Fibroblast of lung (primary cell): ENCODE measurements at regions not wholly inside any gene's neighbourhood (a gene's known extent, or its start where the extent isn't known, plus 50 kb on each side); places are given as distances from the start of the nearest gene placed in this dataset.

Source experiments
- DNase-seq, 2 donors: peaks; one replicate each; pipeline versions ENCODE4 v3.0.0 to v3.0.0-alpha.2; 2010; ENCODE audit warnings: low read depth in 2 of 2
- H2AFZ ChIP-seq: 2 replicates; pipeline ENCODE4 v1.5.1; 2012; ENCODE audit warnings: low read length, control low read depth, inconsistent platforms
- H3K27ac ChIP-seq: 2 replicates; pipeline ENCODE4 v1.5.1; 2011; ENCODE audit warnings: low read length, control low read depth; ENCODE audit not compliant: insufficient read depth
- H3K27me3 ChIP-seq: 2 replicates; pipeline ENCODE4 v1.5.1; 2011; ENCODE audit warnings: mild to moderate bottlenecking, low read length; ENCODE audit not compliant: control insufficient read depth, insufficient read depth
- H3K36me3 ChIP-seq: 2 replicates; pipeline ENCODE4 v1.5.1; 2011; ENCODE audit warnings: low read length; ENCODE audit not compliant: control insufficient read depth, insufficient read depth
- H3K4me1 ChIP-seq: 2 replicates; pipeline ENCODE4 v1.5.1; 2011; ENCODE audit warnings: low read length; ENCODE audit not compliant: control insufficient read depth, insufficient read depth; ENCODE audit errors: extremely low read depth
- H3K4me2 ChIP-seq: 2 replicates; pipeline ENCODE4 v1.5.1; 2011; ENCODE audit warnings: low read length, control low read depth; ENCODE audit not compliant: insufficient read depth; ENCODE audit errors: extremely low read depth
- H3K4me3 ChIP-seq, 4 experiments: fragments of 200-600 bp in 1 of 4; sonication (generic) in 1 of 4; replicated peaks in 1 of 4; 2 replicates each; pipeline ENCODE4 v1.5.1; 2011 to 2016; ENCODE audit warnings: low read length in 4 of 4, low read depth in 3 of 4, mild to moderate bottlenecking in 3 of 4, control low read depth in 2 of 4, inconsistent platforms in 1 of 4, mixed read lengths in 1 of 4; ENCODE audit not compliant: insufficient read depth in 1 of 4; ENCODE audit errors: control extremely low read depth in 1 of 4
- H3K79me2 ChIP-seq: 2 replicates; pipeline ENCODE4 v1.5.1; 2012; ENCODE audit warnings: mild to moderate bottlenecking, low read length, inconsistent platforms; ENCODE audit not compliant: control insufficient read depth, insufficient read depth
- H3K9ac ChIP-seq: 2 replicates; pipeline ENCODE4 v1.5.1; 2011; ENCODE audit warnings: mild to moderate bottlenecking, low read length, control low read depth; ENCODE audit not compliant: insufficient read depth
- H3K9me3 ChIP-seq: 2 replicates; pipeline ENCODE4 v1.5.1; 2012; ENCODE audit warnings: low read depth, low read length; ENCODE audit not compliant: control insufficient read depth, insufficient read depth
- H4K20me1 ChIP-seq: 2 replicates; pipeline ENCODE4 v1.5.1; 2011; ENCODE audit warnings: low read length; ENCODE audit not compliant: control insufficient read depth, insufficient read depth; ENCODE audit errors: extremely low read depth
- EZH2 ChIP-seq: IDR thresholded peaks from 2 replicates; pipeline ENCODE4 v1.5.1; 2012; ENCODE audit warnings: low read length, control low read depth, mild to moderate bottlenecking; ENCODE audit errors: missing control alignments
- TF ChIP-seq, protein P1 (sequence below), 2 donors: IDR thresholded peaks in 1 of 2; conservative IDR thresholded peaks in 1 of 2; 1 replicate in 1 of 2; 2 replicates in 1 of 2; pipeline ENCODE4 v1.5.1; 2011 to 2012; ENCODE audit warnings: low read length in 2 of 2, control low read depth in 1 of 2, inconsistent platforms in 1 of 2, low read depth in 1 of 2, mild to moderate bottlenecking in 1 of 2

DNA sequence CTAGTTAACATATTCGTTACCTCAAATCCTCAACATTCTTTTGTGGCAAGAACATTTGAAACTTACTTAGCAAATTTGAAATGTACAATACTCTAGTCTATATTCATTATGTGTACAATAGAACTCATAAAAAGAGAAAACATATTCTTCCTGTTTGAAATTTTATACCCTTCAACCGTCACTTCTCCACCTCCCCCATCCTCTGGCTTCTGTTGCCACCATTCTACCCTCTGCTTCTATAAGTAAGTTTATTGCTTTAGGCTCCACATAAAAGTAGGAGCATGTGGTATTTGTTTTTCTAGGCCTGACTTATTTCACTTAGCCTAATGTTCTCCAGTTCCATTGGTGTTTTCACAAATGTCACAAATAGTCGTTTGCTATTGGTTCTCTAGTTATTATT, 205.3 kb downstream of the TENT5A start:
- Histone ChIP-seq H3K4me2 (no peak overlapping the region), H2AFZ (no peak overlapping the region), H3K27ac (no peak overlapping the region), H4K20me1 (no peaks in the 10 kb centered on the region), H3K4me3 (no peak overlapping the region), H3K36me3 (no peaks in the 10 kb centered on the region), H3K9me3 (no peaks in the 10 kb centered on the region), H3K4me1 (no peaks in the 10 kb centered on the region), H3K9ac (no peak overlapping the region), H3K27me3 (no peaks in the 10 kb centered on the region), H3K79me2 (no peaks in the 10 kb centered on the region)
- DNase-seq = no peak
- TF ChIP-seq, protein P1, sequence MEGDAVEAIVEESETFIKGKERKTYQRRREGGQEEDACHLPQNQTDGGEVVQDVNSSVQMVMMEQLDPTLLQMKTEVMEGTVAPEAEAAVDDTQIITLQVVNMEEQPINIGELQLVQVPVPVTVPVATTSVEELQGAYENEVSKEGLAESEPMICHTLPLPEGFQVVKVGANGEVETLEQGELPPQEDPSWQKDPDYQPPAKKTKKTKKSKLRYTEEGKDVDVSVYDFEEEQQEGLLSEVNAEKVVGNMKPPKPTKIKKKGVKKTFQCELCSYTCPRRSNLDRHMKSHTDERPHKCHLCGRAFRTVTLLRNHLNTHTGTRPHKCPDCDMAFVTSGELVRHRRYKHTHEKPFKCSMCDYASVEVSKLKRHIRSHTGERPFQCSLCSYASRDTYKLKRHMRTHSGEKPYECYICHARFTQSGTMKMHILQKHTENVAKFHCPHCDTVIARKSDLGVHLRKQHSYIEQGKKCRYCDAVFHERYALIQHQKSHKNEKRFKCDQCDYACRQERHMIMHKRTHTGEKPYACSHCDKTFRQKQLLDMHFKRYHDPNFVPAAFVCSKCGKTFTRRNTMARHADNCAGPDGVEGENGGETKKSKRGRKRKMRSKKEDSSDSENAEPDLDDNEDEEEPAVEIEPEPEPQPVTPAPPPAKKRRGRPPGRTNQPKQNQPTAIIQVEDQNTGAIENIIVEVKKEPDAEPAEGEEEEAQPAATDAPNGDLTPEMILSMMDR (conservative IDR thresholded peaks at IDR 0.05 in 1 of 2, IDR thresholded peaks at IDR 0.05 in 1 of 2; ENCODE audit: low read depth in 1 of 2, low read length in 2 of 2) = no peak
- no peak for TF ChIP-seq EZH2

DNA sequence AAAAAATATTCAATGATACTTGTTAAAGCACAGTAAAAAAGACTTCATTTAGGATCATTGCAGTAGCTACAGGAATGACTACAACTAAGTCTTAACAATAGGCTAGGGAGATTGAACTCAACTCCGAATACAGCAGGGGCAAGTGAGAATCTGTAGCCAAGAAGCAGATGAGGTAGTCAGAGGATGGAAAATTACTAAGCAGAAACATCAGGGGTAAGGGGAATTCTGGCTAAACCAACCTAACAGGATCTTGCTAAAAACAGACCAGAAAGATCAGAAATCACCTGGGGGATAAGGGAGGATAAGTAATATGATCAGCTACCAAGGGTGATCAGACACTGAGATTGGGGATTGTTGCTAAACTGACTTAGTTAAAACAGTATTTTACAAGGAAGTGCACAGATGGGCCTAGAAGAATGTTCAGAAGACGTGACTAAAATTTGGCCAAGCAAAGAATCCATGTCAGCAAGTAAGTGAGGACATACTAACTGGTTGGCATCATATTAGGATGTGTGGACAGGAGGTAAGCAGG, 217.5 kb downstream of the TENT5A start:
- no peak overlapping the region for H3K27ac ChIP-seq
- no peak for TF ChIP-seq EZH2
- H3K4me2 ChIP-seq = no peak overlapping the region
- H3K9ac ChIP-seq = no peak overlapping the region
- no peak overlapping the region for H2AFZ ChIP-seq
- no peaks in the 10 kb centered on the region for H3K4me1 ChIP-seq
- H4K20me1 ChIP-seq = no peaks in the 10 kb centered on the region
- no peaks in the 10 kb centered on the region for H3K27me3 ChIP-seq
- no peaks in the 10 kb centered on the region for H3K36me3 ChIP-seq
- H3K9me3 ChIP-seq = no peaks in the 10 kb centered on the region
- no peaks in the 10 kb centered on the region for H3K79me2 ChIP-seq
- no peak for DNase-seq
- H3K4me3 ChIP-seq = no peak overlapping the region

DNA sequence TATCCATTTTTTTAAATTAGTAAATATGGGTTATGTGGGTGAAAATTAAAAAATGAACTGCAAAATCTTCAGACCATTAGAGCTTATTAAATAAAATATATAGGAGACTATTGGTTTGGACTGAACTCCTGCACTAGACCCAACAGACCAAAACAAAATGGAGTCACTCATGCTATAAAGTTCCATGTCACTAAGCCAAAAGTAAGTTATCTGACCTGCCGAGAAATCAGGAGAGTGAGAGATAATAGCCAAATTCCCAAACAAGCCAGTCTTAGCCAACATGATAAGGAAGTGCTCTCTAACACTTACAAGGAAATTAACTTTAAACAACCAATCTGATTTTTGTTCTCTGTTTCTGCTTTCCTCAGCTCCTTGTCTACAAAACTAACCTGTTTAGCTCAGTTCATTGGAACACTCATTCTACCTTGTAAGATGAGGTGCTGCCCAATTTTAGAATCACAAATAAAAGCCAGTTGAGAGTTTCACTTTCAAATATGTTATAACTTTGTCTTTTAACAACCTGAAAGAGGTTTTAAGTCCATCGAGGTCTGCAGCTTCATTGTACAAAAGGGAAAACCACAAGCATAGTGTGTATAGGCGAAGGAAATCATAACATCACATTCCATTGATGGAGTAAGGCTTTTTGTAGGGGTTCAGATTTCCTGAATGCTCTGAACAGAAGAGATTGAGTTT, 220.5 kb downstream of the TENT5A start:
- Histone ChIP-seq H3K9ac (no peak overlapping the region), H3K4me2 (no peak overlapping the region), H2AFZ (no peak overlapping the region), H3K27me3 (no peaks in the 10 kb centered on the region), H4K20me1 (no peaks in the 10 kb centered on the region), H3K27ac (no peak overlapping the region), H3K9me3 (no peaks in the 10 kb centered on the region), H3K4me1 (no peaks in the 10 kb centered on the region), H3K36me3 (no peaks in the 10 kb centered on the region), H3K79me2 (no peaks in the 10 kb centered on the region), H3K4me3 (no peak overlapping the region)
- TF ChIP-seq EZH2 = no peak
- TF ChIP-seq, protein P1 (conservative IDR thresholded peaks at IDR 0.05 in 1 of 2, IDR thresholded peaks at IDR 0.05 in 1 of 2; ENCODE audit: low read depth in 1 of 2, low read length in 2 of 2) = no peak
- DNase-seq = peak in 1 of 2 donors; percentile 9
